Activated T-cell treated with anti-CD3 and anti-CD28 coated beads for 1 hour (primary cell): ENCODE measurements at regions not wholly inside any gene's neighbourhood (a gene's known extent, or its start where the extent isn't known, plus 50 kb on each side); places are given as distances from the start of the nearest gene placed in this dataset.

Source experiments
- DNase-seq: peaks from one replicate; pipeline ENCODE4 v3.0.0-alpha.2; 2020; ENCODE audit warnings: low read depth

DNA sequence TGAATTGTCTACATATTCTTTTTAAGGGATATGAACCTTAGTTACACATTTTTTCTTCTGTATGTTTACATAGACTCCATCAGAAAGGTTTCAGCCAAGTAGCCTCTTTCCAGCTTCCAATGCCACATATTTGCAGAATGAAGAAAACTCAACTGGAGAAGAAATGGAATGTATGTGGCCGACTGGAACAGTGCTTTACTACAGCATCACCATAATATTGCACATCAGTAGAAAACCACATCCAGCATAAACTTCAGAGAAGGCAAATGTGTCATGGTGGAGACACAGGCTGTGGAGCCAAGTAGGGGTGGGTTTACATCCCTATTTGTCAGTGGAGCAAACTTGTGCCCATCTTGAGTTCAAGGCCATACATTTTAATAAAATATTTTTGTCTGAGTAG lies 204.8 kb upstream of the LDB2 start:
- DNase-seq = no peak

DNA sequence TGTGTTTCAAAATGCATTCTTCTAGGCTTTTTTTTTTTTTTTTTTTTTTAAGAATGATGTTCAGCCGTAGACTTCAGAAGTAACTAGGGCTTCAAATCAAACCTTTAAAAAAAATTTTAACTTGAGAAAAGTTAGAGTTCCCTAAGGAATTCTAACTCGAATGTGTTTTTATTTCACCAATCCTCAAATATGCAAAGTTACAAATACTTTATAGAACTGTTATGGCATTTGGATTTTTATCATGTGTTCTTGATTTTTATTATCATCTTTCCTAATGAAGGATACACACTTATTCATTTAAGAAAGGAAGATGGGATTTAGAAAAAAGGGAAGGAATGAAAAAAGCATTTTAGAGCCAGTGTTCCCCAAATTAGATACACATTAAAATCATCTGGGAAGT lies 200.6 kb upstream of the LDB2 start:
- DNase-seq = no peak

DNA sequence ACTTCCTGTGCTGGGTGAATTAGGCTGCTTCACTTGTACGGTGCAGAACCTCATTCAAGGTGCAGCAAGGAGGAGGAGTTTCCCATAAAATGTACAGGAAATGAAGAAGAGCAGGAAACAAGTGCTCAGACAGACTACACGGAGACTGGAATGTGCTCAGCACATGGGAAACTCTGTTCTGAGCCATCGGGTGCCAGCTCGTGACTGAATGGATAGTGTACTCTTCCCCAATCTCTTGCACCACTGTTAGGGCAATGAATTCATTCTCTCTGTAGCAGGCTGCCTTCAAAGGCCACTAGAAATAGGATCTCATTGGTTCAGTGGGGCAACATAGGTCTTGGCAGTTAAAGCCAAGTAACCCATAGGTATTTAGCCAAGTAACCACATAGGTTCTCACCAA lies 200.0 kb upstream of the LDB2 start:
- DNase-seq = no peak

DNA sequence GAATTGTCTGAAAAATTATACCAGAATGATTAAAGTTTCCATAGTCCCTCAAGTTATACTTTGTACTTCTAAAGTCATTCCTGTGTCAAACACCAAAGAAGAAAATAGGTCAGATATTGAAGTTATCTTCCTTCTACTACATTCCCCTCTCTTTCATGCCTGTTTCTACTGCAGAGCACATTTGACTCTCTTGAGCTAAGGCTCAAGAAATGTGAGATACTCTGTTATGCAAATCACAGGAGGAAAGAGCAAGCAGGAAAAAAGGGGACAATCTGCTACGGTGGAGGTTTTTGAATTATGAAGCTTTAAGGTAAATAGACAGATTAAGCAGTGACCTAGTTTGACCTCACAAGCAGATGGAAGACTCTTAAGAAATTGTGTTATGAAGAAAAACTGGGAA lies 198.9 kb upstream of the LDB2 start:
- DNase-seq = no peak

DNA sequence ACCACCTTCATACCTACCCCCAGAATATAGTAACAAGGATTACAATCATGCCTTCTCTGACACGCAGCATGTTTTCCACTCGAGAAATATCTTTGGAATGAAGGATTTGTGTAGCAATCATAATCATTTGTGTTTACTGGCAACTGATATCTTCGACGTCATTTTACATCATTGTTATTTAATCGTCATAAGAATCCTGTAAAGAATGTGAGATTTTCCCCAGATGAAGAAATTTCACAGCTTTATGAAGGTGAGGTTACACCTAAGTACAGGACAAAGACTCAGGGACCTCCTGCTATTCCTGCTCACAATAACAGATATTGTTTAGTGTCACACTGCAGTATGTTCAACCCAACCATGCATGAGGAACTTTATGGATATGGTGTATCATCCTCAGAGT lies 198.2 kb upstream of the LDB2 start:
- no peak for DNase-seq

DNA sequence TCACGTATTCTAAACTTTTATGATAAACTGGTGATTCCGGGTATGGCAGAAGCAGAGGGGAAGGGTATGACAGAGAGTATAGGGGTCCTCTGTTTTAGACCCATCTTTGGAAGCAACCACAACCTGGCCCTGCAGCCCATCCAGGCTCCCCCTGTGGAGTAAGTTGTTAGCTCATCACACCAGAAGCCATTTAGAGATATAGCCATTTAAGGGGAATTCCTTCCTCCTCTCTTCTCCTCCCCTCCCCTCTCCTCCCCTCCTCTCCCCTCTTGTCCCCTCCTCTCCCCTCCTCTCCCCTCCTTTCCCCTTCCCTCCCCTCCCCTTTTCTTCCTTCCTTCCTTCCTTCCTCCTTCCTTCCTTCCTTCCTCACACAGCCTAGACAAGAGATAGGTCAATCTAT lies 197.3 kb upstream of the LDB2 start:
- DNase-seq = no peak

DNA sequence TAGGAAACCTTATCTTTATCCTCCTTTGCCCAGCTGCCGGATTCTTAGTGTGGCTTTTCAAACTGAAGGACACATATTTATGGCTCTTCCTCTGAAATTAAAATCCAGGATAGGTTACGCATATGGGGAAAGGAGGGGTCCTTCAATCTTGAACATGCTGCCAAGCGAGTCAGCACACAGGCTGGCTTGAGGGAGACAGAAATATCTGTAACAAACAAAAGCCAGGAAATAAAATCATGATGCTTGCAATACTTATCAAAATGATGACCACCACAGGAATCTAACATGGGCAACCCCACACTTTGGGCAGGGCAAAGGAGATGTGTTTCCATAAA lies 196.4 kb upstream of the LDB2 start:
- no peak for DNase-seq

DNA sequence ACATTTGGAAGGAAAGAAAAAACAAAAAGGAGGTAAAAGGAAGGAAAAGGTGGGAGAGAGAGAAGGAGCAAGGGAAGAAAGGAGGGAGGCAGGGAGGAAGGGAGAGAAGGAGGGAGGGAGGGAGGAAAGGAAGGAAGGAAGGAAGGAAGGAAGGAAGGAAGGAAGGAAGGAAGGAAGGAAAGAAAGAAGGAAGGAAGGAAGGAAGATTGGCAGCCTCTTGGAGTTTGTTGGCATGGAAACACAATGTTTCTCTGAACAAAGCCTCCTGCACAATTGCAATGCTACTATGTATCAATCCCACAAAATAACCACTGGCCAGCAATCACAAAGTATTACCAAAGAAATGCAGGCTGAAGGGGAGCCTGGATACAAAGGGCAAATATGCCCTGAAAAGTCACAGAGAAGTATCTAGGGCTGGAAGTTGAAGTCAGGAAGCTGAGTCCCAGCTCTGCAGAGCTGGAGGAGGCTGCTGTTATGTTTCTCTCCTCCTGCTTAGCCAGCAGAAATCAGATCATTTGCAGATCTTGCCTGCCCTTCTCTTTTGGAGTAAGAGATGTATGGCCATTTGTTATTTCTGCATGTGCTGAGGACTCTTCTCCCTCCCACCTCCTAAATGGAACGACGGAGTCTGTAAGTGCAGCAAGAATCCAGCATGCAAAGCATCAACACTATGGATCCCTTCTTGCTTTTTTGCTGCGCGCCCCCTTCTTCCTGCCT lies 195.9 kb upstream of the LDB2 start:
- DNase-seq = no peak

DNA sequence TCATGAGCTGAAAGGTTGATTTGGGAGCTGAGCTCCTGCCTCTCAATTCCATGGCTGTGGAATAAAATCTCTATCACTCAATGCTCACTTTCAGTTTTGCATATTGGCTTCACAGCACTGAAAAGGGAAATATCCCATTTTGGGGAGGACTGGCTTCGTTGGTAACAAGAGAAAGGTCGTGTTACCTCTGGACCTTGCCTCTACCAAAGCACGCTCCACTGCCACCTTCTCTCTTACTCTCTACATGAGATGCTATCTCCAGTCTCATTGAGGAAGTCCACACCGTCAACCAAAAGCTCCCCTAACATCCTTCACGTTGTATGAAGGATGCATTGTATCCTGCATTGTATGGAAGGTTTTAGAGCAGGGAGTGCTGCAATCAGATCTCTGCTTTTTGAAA lies 195.0 kb upstream of the LDB2 start:
- no peak for DNase-seq

DNA sequence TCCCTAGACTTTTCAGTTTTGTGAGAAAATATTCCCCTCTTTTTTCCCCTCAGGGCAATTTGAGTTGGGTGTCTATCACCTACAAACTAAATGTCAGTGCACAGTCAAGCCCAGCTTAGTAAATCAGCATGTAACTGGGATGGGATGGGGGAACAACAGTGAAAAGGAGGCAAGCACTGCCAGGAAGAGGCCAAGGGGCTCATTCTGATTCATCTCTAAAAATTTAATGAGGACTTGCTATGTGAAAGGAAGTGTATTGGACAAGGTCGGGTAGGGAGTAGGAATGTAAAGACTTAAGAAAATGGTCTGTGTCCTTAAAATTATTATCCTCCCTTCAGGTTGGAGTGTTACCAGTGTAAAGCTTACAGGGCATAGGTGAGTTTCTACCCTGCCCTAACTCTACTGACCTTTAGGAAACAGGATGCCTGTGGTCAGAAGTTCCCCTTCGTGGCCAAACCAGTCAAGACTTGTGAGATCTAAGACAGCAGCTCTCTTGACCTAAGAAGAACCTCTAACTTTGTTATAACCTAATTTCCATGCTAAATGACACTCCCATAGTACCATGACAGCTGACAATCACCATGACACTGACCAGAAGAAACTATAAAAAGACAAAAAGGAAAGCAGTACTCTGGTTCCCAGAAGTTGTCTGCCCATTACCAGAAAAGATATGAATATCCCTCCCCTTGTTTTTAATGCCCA lies 194.4 kb upstream of the LDB2 start:
- no peak for DNase-seq

DNA sequence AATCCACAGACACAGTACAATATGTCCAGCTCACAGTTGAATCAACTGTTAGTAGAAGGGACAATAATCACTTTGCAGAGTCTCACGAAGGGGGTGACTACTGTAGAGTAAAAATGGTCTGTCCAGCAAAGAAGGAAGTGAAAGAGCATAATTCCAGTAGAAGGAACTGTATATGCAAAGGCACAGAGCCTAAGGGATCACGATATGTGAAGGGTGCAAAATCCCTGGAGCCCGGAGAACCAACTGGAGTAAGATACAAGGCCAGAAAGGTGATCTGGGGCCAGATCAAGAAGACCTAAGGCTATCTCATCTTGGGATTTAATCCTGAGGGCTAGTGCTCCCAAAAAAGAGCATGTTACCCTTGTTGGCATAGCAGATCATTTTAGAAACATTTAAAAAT lies 192.7 kb upstream of the LDB2 start:
- no peak for DNase-seq

DNA sequence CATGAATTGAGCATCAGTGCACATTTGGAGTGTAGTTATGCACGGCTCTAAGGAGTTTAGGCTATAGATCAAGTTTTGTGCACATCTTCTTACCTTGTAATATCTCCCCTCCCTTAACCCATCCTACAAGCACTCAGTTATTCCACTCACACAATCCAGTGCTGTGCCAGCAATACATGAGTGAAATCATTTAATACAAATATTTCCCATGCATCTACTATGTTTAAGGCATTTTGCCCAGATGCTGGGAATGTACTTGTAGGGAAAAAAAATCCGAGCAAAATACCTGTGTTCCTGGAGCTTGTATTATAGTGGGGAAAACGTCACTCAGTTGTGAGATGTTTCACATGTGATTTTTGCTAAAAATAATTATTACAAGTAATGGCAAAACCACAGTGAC lies 191.6 kb upstream of the LDB2 start:
- no peak for DNase-seq

DNA sequence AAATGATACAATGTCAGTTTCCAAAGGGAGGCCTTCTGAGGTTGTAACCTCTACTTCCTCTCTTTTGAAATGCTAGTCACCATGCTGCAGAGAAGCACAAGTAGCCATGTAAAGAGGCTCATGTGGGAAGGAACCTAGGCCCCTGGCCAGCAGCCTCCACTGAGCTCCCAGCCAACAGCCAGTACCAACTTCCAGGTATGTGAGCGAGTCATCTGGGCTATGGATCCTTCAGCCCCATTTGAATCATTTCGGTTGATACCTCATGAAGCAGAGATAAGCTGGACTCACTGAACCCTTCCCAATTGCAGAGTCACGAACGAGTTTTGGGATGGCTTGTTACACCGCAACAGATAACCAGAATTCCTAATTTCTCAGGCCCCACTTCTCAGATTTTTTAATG lies 187.0 kb upstream of the LDB2 start:
- no peak for DNase-seq

DNA sequence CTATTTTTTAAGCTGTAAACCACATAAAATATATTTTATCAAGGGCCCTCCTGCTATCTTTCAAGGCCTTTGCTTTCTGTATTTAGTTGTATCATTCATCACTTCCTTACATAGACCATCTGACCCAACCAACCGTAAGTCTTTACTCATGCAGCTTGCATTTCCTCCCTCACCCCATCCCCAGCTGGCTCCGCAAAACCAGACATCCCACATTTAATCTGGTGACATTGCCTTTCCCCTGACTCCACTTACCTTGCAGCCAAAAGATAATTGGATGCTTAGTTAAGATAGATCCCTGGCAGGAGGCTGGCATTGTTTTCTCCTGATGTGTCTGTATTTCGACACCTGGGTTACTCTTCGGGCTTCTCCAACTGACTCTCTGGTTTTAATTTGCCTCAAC lies 183.7 kb upstream of the LDB2 start:
- DNase-seq = no peak

DNA sequence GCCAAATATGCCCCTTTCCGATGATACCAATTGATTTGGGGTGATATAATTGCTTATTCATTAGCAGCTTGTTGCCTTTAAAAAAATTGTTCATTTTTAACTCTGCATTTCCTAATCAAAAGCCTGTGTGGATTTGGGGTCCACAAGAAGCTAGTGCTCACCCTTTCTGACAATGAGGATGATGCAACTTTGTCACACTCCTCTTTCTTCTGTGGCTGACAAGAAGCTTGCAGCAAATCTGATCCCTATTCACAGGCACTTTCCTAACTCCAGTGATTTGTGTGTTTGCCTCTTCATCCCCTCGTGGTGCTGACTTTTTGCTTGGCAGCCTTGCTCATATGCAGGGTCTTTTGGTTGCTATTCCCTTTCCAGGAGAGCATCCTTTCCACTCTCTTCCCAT lies 182.7 kb upstream of the LDB2 start:
- DNase-seq = no peak

DNA sequence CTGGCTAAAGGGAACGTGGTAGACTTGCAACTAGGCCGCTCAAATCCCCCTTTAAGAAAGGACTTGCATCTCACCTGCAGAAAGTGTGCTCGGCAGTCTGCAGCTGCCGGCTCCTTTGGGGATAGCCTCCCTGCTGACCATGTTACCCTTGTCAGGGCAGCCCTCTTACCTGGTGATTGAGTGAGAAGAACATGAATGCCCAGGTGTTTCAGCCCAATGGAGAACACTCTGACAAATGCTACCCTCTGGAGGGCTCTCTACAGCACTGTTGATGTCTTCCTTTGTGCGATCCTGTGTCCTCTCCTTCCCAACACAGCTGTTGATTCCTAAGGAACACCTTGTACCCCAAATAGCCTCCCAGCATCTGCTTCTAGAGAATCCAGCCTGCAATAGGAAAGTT lies 178.7 kb upstream of the LDB2 start:
- no peak for DNase-seq

DNA sequence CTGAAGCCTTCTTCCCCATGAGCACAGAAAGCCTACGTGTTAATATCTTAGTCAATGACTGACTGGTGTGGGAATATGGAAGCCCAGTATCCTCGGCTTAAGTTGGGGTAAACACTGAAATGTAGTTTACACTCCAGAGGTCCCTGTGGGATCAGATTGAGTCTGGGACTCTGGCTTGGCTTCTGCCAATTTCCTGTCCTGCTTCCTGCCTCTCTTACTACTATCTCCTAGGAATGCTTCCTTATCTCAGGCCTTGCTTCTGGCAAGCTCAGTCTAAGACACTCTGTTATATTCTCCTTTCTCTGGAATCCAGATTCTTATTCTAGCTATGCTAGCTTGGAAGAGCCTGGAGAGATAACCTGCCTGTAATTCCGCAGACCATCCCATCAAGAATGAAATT lies 174.0 kb upstream of the LDB2 start:
- DNase-seq = no peak

DNA sequence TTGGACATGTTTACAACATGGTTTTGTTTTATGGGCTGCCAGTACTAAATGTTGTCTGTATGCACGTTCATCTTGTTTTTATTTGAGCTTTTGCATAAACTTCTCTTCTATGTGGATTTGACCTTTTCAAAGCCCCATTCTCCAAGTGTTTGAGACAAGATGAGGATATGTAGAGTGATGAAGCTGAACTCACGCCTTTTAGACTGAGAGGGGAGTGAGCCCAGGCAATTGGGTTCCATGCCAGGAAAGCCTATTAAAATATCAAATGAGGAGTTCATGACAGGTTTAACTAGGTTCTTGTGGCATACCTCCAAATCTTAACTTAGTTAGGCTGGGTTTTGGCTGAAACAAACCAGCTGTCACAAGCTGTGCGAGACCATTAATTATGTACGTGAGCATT lies 170.4 kb upstream of the LDB2 start:
- DNase-seq = no peak

DNA sequence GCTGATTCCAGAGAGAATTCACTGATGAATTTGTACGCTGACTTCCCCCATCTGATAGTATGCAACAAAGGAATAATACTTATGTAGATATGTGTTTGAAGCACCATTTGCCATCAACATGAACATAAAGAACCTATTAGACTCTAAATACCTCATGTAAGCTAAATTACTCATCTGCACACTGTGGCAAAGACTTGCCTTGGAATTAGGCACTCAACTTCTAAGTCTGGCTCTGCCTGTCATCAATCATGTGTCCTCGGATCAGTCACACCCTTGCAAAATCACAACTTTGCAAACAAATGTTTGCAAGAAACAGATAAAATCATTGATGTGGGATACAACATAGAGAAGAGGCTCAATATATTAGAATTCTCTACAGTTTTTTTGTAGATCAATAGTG lies 169.9 kb upstream of the LDB2 start:
- DNase-seq = no peak

DNA sequence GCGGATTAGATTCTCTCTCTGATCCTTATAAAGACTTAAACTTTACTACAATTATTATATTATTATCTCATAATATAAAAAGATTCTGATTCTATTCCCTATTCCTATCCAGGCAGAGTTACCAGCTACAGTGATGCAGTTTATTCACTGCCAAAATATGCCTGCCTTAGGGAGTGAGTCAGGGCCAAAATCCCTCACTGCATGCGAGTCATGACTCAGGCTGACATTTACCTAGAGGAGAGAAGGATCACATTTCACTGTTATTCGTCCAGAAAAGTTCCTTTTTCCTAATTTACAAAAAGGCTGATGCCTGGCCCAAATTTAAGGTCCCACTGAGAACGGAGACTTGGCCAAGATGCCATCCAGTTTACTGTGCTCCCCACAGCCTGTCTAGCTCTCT lies 168.5 kb upstream of the LDB2 start:
- DNase-seq = no peak

DNA sequence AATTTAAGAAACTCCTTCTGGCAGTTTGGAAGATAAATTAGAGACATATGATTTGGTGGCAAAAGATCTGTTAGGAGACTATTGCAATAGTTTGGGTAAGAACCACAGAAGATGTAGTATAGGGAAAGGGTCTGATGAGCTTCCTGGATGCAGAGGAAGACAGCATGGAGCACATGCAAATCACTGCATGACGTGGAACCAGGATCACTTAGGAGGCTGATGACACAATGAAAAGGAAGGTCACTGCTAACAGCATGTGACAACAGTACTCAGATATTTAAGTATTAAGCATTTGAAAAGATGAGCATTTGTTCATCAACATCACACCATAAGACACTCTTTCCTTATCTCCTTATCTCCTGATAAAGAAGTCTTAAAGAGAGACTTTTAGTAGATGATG lies 167.8 kb upstream of the LDB2 start:
- no peak for DNase-seq

DNA sequence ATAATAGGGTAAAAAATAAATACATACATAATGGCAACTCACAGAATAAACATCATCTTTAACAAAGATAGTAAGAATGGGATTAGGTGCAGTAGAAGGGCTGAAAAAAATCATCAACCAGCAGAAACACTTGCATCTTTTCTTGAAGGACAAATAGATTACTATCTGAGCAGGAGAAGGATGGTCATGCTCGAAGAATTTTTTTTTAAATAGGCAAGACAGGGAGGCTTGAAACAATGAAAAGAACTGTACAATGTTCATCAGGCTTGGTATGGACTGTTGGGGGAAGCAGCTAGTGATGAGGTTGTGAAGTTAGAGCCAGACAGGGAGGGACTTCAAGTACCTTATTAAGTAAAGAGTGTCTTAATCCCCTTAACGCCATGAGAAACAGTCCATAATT lies 167.4 kb upstream of the LDB2 start:
- DNase-seq = no peak

DNA sequence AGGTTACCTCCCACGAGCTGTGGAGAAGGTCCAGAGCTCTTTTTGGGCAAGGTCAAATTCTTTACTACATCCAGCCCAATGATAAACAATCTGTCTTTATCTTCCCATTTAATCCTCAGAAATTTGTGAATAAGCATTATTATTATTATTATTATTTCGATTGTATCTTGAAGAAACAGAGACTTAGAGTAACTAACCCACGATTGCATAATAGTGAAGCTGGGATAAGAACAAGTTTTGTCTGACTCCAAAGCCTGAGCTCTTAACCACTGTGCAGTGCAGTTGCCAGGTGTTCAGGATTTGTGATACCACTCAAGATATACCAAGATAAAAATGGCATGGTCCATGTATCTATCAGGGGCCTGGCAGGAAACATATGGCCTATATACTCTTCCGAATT lies 166.5 kb upstream of the LDB2 start:
- DNase-seq = no peak

DNA sequence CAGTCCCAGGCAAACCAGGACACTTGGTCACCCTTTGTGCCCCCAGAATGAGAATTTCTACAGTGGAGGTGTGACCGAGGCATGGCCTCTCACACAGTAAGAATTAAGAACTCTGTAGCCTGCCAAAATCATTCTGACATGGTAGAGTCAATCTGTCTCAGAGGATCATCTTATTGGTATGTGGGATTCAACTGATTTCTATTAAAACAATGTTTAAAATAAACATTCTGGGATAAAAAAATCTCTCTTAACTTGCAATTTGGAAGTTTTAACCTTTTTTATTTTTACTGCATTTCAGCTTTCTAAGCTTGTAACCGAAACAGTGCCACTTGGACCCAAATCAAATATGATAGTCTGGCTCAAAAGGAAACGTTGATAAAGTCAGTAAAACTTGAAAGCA lies 165.4 kb upstream of the LDB2 start:
- no peak for DNase-seq
